Body of pancreas (tissue), 4 donors: ENCODE measurements at regions not wholly inside any gene's neighbourhood (a gene's known extent, or its start where the extent isn't known, plus 50 kb on each side); places are given as distances from the start of the nearest gene placed in this dataset.

Experiments
- CTCF ChIP-seq, 7 experiments: fragments of 450-650 bp in 4 of 7; fragments of 200-600 bp in 3 of 7; sonication (generic) in 3 of 7; IDR thresholded peaks; one replicate each; pipeline ENCODE4 v1.5.1; 2016 to 2019; ENCODE audit warnings: antibody characterized with exemption in 7 of 7
- POLR2A ChIP-seq, 3 donors: fragments of 450-650 bp; IDR thresholded peaks; one replicate each; pipeline ENCODE4 v1.6.1; 2016; ENCODE audit warnings: antibody characterized with exemption in 3 of 3, mild to moderate bottlenecking in 2 of 3

- TF ChIP-seq CTCF (IDR thresholded peaks at IDR 0.05) (no peak), POLR2A (IDR thresholded peaks at IDR 0.05) (no peak)
Observed at GRCh38 chr3:177308911-177309310, 111.6 kb upstream of the TBL1XR1 start.
